ENCODE measurements at regions not wholly inside any gene's neighbourhood (a gene's known extent, or its start where the extent isn't known, plus 50 kb on each side); places are given as distances from the start of the nearest gene placed in this dataset.

DNA sequence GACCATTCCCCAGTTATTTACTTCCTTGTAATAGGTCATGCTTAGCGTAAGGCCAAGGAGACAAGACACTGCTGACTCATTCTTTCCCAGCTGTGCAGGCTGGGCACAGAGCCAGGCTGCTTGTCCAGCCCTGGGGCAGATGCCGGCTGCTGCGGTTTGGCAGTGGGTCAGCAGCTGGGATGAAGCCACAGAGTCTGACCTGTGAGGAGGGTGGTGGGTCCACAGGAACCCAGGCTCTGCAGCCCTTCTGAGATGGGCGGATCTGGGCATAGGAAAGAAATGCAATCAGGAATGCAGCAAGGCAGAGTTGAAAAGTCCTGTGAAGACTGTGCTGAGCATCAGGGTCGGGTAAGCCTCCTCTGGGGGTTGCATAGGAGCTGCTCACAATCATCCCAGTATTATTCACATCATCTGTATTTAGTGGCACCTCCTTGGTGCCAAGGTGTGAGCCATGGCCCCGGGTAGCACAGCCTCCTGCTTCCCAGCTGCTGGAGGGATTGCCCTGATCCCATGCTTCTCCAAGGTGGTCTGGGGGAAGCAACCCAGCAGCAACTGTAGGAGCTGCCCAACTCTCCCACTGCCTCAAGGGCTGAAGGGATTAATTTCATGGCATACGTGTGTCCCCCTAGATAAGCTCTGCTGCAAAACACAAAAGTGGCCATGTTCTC lies 139.0 kb downstream of the DDX1 start:
- in situ Hi-C loops (cut with MboI; ENCODE audit: low pct_unique_long_range_greater_than_20kb, low sequenced_read_pairs): no loop called here
- peak; percentile 8 for DNase-seq

DNA sequence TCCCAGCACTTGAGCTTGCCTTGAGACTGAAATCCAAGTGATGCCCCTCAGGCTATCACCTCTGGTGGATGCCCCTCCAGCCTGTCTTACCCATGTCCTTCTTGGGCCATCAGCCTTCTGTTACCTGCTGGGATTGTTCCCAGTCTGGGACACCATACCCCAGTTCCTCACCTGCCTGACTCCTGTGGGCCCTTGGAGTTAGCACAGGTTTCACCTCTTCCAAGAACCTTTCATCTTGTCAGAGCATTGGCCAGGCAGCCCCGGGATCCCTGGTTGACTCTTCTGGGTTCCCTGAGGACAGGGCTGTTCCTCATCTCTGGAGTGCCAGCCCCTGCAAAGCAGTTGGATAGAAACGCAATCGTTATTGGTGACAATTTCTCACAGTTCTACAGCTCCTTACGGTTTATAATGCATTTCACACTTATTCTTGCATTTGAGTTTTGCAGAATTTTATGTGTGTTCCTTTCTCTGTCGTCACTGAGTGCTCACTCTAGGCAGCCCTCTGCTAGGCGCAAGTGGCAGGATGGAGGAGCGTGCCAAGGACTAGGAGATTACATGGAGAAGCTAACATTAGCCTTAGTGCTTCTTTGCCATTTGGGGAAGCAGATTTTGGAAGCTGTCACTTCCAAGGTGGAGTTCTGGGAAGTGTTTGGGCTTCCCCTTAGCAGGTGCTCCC lies 139.7 kb downstream of the DDX1 start:
- no peak for DNase-seq
- in situ Hi-C loops (cut with MboI; ENCODE audit: low pct_unique_long_range_greater_than_20kb, low sequenced_read_pairs): no loop called here

DNA sequence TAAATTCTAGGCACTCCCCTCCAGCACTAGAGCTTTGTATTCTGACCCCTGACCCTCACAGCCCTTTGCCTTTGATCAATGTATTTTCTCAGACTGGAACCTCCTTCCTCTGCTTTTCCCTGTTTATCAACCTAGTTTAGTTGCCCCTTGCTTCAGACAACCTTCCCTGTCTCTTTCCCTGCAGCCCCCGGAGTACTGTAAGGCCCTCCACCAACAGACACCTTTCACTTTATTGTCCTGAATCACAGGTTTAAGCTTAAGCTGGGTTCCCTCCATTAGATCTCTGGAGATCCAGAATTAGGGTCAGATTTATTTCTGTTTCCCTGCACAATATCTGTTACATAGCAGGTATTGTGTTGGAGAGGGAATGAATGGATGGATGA lies 140.2 kb downstream of the DDX1 start:
- no peak for DNase-seq
- in situ Hi-C loops (cut with MboI; ENCODE audit: low pct_unique_long_range_greater_than_20kb, low sequenced_read_pairs): no loop called here

DNA sequence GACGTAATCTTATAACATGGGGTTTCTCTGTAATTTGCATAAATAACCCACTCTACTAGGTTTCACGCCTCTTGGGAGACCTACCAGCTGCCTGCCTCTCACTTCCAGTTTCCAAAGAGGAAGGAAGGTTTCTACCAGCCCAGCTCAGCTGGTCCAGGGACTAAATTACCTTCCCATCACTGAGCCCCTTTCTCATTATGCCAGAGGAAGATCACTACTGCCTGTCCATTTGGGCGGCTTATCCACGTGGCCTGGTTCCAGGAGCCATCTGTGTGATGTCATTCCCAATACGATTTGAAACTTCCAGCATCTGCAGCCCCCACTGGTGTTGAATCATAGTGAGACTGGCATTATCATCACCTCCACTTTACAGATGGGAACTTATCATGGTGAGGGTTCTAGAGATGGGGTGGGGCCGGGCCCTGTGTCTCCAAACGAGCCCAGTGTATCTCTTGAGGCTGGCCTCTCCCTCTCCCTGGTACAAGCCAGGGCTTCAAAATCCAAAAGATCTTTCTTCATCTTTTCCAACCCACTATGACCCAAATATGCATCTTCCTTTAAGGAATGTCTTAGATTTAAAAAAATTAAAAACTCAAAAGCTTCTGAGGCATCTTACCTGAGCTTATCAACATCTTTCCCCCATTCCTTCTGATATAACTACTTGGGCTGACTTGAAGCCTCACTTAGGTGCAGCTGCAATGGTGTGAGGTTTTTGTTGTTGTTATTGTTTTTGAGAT lies 140.8 kb downstream of the DDX1 start:
- in situ Hi-C loops (cut with MboI; ENCODE audit: low pct_unique_long_range_greater_than_20kb, low sequenced_read_pairs): no loop called here
- no peak for DNase-seq

DNA sequence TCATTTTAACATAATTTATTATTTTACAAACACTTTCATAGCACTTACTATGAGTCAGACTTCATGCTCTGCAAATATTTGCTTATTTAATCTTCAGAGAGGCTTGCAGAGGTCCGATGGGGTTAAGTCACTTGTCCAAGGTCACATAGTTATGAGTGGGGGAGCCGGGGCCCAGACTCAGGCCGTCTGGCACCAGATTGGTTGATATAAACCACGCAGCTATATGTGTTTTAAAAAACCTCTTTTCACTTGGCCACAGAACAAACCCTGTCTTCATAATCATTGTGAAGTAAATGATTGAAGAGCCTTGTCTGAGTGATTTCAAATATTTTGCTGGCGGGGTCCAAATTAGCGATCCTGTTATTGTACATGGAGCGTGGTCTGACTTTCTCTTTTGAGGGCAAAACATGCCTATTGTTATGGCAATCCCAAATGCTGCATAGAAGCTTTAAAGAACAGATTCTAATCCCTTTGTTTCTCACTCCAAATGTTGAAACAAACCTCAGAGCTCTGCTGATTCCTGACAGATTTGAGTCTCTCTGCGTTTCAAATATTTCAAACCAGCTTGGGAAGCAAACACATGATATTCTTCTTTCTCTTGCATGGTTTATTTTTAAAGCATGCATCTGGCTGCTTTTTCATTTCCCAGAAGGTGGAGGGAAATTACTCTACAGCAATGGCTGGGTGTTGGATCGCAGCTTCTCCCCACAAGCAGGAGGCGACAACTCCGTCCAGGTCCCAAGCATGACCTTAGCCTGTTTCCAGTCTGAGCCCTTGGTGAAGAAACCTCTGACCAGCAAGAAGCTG lies 142.4 kb downstream of the DDX1 start:
- in situ Hi-C loops (cut with MboI; ENCODE audit: low pct_unique_long_range_greater_than_20kb, low sequenced_read_pairs): no loop called here

DNA sequence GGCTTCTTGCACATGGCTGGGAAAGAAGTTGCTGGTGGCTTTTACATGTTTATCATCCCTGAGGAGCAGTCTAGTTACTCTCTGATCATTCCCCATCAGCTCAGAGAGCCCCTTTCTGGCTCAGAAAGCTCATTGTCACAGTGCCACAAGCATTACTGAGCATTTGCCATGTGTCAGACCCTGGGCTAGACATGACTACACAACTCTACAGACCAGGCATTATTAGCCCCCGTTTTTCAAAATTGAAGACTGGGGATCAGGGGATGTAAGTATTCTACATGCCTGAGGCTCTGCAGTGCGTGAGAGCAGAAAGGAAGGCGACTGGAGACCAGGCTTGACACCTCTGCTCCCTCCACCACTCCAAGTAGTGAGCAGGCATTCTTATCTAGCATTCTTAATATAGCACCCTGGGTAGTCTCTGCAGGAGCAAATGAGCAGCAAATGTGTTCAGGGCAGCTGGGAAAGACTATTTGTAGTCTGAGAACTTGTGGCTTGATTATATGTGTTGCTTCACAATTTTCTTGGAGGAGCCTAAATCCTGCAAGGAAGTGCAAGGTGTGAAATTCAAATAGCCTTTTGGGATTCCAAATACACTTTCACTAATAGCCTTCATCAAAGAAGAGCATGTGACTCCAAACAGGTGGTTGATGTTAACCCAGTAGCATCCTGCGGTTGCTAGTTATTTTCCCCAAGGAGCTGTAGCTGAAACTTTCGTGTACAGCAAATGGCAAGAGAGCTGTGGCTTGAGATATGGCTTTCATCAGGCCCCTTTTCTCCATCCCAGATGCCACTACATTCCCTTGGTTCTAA lies 143.2 kb downstream of the DDX1 start:
- no peak for DNase-seq
- in situ Hi-C loops (cut with MboI; ENCODE audit: low pct_unique_long_range_greater_than_20kb, low sequenced_read_pairs): no loop called here

More for the DNA sequence above, 142.4 kb downstream of the DDX1 start:
- no peak for DNase-seq

DNA sequence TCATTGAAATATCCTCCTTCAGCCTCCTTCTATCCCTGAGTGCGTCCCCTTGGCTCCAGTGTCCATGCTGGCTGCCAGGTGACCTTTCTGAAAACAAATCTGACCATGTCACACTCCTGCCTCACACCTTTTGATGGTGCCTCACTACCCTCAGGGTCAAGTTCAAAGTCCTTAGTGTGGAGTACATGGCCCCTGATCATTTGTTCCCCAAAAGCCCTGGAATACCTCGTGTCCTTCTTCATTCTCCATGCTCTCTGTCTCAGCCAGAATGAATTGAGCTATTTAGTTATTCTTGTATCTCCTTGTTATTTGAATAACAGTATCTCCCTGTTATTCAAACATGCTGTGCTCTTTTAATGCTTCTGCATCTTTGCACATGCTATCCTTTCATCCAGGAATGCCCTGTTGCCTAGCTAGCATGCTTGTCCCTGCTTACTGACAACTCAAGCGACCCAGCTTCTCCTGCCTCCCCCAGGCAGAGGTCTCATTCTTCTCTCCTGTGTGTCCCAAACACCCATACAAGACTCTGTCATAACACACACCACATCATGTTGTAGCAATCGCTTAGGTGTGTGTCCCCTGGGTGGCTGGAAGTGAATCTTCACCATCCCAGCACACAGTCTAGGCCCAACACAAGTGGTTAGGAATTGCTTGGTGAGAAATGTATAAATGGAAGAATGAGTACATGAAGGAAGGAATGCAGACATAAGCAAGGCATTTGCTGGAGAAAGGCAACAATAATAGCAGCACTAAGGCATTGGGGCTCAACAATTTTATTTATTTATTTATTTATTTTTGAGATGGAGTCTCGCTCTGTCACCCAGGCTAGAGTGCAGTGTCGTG lies 144.0 kb downstream of the DDX1 start:
- in situ Hi-C loops (cut with MboI; ENCODE audit: low pct_unique_long_range_greater_than_20kb, low sequenced_read_pairs): no loop called here
- no peak for DNase-seq

DNA sequence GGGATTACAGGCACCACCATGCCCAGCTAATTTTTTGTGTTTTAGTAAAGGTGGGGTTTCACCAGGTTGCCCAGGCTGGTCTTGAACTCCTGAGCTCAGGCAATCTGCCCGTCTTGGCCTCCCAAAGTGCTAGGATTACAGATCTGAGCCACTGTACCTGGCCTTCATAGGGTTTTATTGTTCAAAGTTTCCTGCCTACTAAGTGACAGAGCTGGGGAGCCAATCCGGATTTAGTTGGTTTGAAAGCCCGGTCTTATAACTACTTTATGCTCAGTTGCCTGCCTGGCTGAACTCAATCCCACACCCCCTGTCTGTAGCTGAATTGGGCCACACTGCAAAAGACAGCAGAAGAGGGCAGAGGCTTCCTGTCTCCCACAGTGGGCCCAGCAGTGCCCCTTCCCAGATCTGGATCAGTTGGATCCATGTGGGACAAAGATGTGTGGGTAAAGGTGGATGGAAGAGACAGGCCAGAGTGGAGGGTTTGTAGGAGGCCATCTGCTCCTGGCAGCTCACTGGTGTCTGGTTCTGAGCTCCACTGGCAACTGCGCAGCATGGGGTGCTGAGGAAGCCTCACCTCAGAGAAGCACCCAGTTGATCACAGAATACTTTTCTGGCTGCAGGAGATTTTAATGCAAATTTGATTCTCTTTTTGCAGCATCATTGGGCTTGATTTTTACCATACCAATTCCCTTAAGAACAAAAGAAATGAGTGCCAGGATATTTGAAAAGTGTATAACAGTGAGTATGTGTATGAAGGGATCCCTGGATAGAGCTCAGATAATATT lies 144.9 kb downstream of the DDX1 start:
- no peak for DNase-seq
- in situ Hi-C loops (cut with MboI; ENCODE audit: low pct_unique_long_range_greater_than_20kb, low sequenced_read_pairs): no loop called here

DNA sequence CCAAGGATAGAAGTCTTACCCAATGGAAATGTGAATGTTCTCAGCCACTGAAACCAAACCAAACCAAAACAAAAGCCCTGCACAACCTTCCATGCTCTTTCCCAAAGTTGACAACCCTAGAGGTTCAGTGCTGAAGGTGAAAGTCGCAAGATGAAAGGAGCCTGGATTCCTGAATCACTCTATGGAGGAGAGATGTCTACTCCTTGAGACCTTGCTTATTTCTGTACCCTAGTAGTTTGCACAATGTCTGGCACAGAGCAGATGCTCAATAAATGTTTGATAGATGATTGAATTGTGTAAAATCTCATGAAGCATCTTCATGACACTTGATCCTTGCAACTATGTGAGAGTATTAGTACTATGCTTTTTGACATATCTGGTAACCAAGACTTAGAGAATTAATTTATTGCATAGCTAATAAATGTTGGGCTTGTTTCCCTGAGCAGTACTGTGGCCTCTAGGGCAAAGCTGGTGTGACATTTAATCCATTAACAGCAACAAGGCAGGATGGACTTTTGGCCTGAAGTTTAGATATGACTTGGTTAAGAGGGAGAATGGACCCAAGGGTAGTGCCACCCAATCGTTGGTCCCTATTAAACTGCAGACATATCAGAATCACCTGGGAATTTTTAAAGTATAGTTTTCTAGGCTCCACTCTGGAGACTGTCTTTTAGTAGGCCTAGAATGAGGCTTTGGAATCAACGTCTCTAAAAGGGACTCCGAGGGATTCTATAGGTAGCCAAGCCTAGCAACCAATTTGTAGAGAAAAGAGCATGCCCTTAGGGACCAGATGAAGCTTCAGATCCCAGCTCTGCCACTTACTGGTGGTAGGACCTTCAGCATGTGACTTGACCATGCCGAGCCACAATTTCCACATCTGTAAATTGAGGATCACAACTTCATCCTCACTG lies 145.9 kb downstream of the DDX1 start:
- no peak for DNase-seq
- in situ Hi-C loops (cut with MboI; ENCODE audit: low pct_unique_long_range_greater_than_20kb, low sequenced_read_pairs): no loop called here

DNA sequence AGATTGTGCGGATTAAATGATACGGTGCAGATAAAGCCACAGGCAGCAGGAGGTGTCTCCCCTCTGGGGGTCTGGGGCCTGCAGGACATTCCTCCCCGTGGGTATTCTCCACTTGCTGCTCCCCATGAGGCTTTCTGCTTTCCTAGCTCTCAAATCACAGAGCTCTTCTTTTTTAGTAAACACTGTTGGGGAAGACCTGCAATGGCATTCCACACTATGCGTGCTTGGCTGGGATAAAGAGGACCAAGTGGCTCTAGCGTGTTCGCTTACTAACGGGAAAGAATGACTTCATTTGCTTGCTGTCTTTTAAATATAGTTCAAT lies 146.5 kb downstream of the DDX1 start:
- in situ Hi-C loops (cut with MboI; ENCODE audit: low pct_unique_long_range_greater_than_20kb, low sequenced_read_pairs): no loop called here
- DNase-seq: no peak

DNA sequence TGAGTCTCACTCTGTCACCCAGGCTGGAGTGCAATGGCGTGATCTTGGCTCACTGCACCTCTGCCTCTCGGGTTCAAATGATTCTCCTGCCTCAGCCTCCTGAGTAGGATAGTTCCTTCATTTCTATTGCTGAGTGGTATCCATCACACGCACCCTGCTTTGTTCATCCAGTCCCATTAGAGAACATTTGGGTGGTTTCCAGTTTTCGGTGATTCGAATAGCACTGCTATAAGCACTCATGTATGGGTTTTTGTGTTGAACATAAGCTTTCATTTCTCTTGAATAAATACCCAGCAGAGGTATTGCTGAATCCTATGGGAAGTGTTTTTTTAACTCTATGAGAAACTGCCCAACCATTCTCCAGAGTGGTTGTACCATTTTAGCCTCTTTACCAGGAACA lies 147.3 kb downstream of the DDX1 start:
- DNase-seq: no peak
- in situ Hi-C loops (cut with MboI; ENCODE audit: low pct_unique_long_range_greater_than_20kb, low sequenced_read_pairs): no loop called here

DNA sequence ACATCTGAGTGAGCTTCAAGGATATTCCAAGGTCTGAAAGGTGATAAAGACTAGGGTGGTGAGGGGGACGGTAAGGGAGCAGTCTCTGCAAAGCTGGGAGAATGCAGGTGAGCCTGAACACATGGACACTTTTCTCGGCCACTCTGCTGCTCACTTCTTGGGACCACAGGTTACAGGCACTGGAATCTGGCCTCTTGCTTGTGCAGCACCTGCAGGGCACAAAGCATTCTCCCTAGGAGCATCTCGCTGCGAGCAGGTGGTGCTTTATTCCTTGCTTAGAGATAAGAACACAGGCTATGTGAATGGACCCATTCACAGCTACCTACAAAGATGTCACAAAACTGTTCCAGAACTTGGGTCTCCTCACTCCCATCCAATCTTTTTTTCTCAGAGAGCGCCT lies 153.2 kb downstream of the DDX1 start:
- in situ Hi-C loops (cut with MboI; ENCODE audit: low pct_unique_long_range_greater_than_20kb, low sequenced_read_pairs): no loop called here
- DNase-seq: no peak

DNA sequence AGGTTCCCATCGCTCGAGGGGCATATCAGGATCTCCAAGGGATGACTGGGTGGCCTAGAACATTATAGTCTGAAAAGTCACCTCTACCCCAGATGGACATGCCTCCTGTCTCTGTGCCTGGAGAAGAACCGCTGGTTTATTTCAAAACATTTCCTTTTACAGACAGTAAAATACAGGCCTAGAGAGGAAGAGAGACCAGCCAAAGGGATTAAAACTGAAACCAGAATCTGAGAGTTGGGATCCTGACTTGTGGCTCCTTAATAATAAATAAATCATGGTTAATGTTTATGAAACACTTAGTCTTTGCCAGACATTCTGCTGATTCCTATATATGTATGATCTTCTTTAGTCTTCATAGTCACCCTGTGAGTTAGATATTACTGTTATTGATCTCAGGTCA lies 153.7 kb downstream of the DDX1 start:
- in situ Hi-C loops (cut with MboI; ENCODE audit: low pct_unique_long_range_greater_than_20kb, low sequenced_read_pairs): no loop called here
- DNase-seq: no peak

DNA sequence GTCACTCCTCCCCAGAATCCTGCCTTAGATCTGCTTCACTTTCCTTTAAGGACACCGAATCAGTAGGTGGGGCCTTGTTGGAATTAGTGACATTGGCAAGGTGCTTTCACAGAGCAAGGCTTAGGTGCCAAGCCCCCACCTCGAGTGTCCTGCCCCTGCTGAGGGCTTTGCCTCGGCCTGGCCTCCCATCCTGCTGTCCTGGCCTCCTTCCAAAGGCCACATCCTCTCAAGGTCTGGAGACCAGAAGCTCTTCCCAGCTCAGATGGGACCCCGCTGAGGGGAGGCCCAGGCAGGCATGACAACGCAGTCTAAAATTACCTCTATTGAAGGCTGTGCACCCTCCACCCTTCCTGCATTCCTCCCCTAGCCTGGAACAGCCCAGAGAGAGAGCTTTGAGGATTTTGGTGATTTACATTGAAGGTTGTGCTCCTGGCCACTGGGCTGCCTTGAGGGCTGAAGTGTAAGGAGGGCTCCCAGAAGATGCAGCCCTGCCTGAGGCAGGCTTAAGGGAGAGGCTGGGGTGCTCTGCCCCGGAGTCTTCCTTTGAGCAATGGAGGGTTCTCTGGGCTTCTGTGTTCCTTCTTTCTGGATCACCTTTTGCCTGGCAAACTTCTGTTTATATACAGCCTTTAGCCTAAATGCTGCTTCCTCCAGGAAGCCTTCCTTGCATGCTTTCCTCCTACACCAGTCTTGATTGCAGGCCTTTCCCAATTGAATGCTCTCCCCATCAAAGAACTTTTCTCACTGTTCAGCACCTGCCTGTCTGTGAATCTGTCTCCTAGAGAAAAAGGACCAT lies 154.4 kb downstream of the DDX1 start:
- in situ Hi-C loops (cut with MboI; ENCODE audit: low pct_unique_long_range_greater_than_20kb, low sequenced_read_pairs): no loop called here
- no peak for DNase-seq

DNA sequence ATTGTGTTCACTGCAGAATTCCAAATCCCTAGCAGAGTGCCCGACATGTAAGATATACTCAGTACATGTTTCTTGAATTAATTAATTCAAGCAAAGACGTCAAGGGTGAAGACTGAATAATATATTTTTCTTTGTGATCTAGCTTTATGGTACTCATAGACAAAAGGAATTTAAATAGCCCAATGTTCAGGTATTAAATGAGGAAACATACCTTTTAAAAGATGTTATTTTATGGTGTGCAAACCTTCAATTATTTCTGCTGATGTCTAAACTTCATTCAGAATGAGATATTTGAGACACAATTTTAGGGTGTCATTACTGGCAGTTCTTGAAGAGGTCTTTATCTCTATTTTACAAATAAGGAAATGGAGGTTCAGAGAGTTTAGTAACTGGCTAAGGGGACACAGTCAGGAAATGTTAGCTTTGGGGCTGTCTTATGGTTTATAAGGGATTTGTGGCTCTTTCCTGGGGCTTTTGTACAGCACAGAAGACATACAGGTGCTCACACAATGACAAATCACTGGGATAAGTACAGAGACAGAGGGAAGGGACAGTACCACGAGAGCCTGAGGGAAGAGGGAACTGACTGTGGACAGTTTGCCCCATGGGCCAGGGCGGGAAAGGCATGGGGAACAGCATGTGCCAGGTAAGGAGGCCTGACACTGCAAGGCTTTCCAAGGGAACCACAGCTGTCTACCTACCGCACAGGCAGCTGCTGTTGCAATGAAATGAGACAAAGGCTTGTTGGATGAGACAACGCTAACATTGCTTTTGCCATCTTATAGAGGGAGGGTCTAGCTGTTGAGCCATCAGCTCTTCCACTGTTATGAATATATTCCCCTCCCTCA lies 155.3 kb downstream of the DDX1 start:
- DNase-seq: no peak
- in situ Hi-C loops (cut with MboI; ENCODE audit: low pct_unique_long_range_greater_than_20kb, low sequenced_read_pairs): no loop called here

All from KBM-7 (cell line).